ENCODE measurements at regions not wholly inside any gene's neighbourhood (a gene's known extent, or its start where the extent isn't known, plus 50 kb on each side); places are given as distances from the start of the nearest gene placed in this dataset.

DNA sequence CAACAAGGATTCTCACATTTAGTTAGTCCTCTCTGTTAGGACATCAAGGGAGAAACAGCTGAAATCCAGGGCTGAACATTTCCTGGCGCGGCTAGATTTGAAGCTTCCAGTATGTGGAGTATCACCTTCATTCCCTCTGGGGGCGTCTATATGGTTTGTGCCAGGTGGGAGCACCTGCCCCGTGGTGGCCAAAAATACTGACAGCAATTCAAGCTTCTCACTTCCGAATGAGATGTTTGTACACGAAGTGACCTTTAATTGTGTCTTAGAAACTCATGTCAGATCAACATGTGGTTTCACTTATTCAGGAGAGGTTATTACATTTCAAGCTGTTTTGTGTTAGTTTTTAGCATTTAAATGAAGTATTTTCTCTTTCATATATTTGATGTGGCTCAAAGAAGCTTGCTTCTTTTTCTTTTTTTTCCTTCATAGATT is 67.3 kb upstream of the ZNF217 start:
- ChIA-PET CTCF (interaction anchor here (0.7 to 1.0 kb wide), 3 partner anchors 8 to 279 kb away, joined by 4 to 5 read pairs (median 5); no protein-coding TSS in a partner anchor), POLR2A (ENCODE audit: low non-redundant PET) (no interaction called here)

GRCh38 chr20:53660078-53660909 is 66.7 kb upstream of the ZNF217 start:
- no peak for DNase-seq (ENCODE audit: low spot score)
- ChIA-PET POLR2A (ENCODE audit: low non-redundant PET) (no interaction called here), CTCF (interaction anchor here (0.9 to 1.0 kb wide), 2 partner anchors 255 to 279 kb away, joined by 5 read pairs; no protein-coding TSS in a partner anchor)
- H3K27ac ChIP-seq, result no peak overlapping the region
- no peak for TF ChIP-seq CTCF (conservative IDR thresholded peaks at IDR 0.05; ENCODE audit: low read depth)

More for the DNA sequence above, 67.3 kb upstream of the ZNF217 start:
- no peak overlapping the region for H3K27ac ChIP-seq
- DNase-seq (ENCODE audit: low spot score), result no peak
- no peak for TF ChIP-seq CTCF (conservative IDR thresholded peaks at IDR 0.05; ENCODE audit: low read depth)

DNA sequence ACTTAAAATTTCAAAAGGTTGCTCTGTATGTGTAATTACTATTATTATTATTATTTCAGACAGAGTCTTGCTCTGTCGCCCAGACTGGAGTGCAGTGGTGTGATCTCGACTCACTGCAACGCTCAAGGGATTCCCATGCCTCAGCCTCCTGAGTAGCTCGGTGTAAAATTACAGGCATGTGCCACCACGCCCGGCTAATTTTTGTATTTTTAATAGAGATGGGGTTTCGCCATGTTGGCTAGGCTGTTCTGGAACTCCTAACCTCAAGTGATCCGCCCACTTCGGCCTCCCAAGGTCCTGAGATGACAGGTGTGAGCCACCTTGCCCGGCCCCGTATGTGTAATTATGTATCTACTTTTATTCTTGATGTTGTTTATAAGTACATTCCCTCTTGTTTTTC is 65.3 kb upstream of the ZNF217 start:
- CTCF ChIA-PET, result interaction anchor here (0.6 kb wide), 1 partner anchor 893 kb away, joined by 5 read pairs; no protein-coding TSS in a partner anchor
- POLR2A ChIA-PET (ENCODE audit: low non-redundant PET), result no interaction called here
- no peak for DNase-seq (ENCODE audit: low spot score)
- no peak for TF ChIP-seq CTCF (conservative IDR thresholded peaks at IDR 0.05; ENCODE audit: low read depth)
- H3K27ac ChIP-seq, result no peak overlapping the region

DNA sequence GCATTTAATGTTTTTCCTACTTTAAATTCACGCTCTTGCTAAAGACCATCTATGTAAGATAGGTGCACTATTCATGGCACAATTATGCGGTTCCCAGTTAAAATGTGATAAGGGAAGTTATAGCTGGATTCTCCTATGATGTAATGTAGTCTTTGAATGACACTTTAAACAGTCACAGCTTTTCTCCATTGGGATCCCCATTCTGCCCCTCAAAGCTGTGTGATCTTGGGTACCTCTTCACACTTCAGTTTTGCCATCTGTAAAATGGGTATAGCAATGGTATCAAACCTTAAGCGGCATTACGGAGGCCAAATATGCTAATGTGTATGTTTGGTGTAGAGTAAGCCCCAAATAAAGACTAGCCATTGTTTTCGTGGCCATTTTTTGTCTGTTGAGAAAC is 64.7 kb upstream of the ZNF217 start:
- ChIA-PET POLR2A (ENCODE audit: low non-redundant PET) (no interaction called here), CTCF (interaction anchor here (0.5 to 1.2 kb wide), 5 partner anchors 23 to 275 kb away, joined by 3 to 4 read pairs (median 3); no protein-coding TSS in a partner anchor)
- TF ChIP-seq CTCF (conservative IDR thresholded peaks at IDR 0.05; ENCODE audit: low read depth), result no peak
- H3K27ac ChIP-seq, result no peak overlapping the region
- no peak for DNase-seq (ENCODE audit: low spot score)

- ChIA-PET CTCF (interaction anchor here (0.6 to 1.2 kb wide), 4 partner anchors 23 to 276 kb away, joined by 3 read pairs; no protein-coding TSS in a partner anchor), POLR2A (ENCODE audit: low non-redundant PET) (no interaction called here)
- DNase-seq (ENCODE audit: low spot score), result no peak
- no peak for TF ChIP-seq CTCF (conservative IDR thresholded peaks at IDR 0.05; ENCODE audit: low read depth)
- H3K27ac ChIP-seq, result no peak overlapping the region
Observed at GRCh38 chr20:53657732-53658131, 64.1 kb upstream of the ZNF217 start.

GRCh38 chr20:53657279-53657678 is 63.6 kb upstream of the ZNF217 start:
- H3K27ac ChIP-seq, result no peak overlapping the region
- CTCF ChIA-PET, result interaction anchor here (1.3 kb wide), 1 partner anchor 121 kb away, joined by 3 read pairs; no protein-coding TSS in a partner anchor
- no peak for DNase-seq (ENCODE audit: low spot score)
- POLR2A ChIA-PET (ENCODE audit: low non-redundant PET), result no interaction called here
- no peak for TF ChIP-seq CTCF (conservative IDR thresholded peaks at IDR 0.05; ENCODE audit: low read depth)

Data from RWPE1 (cell line).